RWPE1 (cell line): ENCODE measurements at regions not wholly inside any gene's neighbourhood (a gene's known extent, or its start where the extent isn't known, plus 50 kb on each side); places are given as distances from the start of the nearest gene placed in this dataset.

Experiments used
- CTCF ChIA-PET: fragments of 350-600 bp; sonication (Branson Sonifier 250); formaldehyde crosslinking; extraction: SDS; loops from one replicate; lab custom pipeline; 2021; lab: Yijun Ruan, JAX
- POLR2A ChIA-PET: fragments of 400-600 bp; formaldehyde crosslinking; extraction: SDS; loops from one replicate; lab custom pipeline; 2020; ENCODE audit warnings: antibody characterized with exemption; ENCODE audit not compliant: low non-redundant PET; lab: Yijun Ruan, JAX
- DNase-seq: peaks from one replicate; pipeline ENCODE4 v3.0.0; 2012; ENCODE audit warnings: low spot score
- H3K27ac ChIP-seq: fragments of 450-650 bp; 2 replicates; pipeline ENCODE4 v1.5.1; 2017
- CTCF ChIP-seq: fragments of 450-650 bp; conservative IDR thresholded peaks from 2 replicates; pipeline ENCODE4 v1.5.1; 2017; ENCODE audit warnings: low read depth, mild to moderate bottlenecking

- no peak overlapping the region for H3K27ac ChIP-seq
- CTCF ChIA-PET, result interaction anchor here (0.5 kb wide), 1 partner anchor 638 kb away, joined by 3 read pairs; no protein-coding TSS in a partner anchor
- DNase-seq, result no peak
- no peak for TF ChIP-seq CTCF
- POLR2A ChIA-PET, result no interaction called here
Observed at GRCh38 chr10:78746155-78746763, 322.5 kb upstream of the ZMIZ1 start.

GRCh38 chr10:78747401-78748234 lies 321.1 kb upstream of the ZMIZ1 start:
- ChIA-PET POLR2A (no interaction called here), CTCF (interaction anchor here (0.5 kb wide), 1 partner anchor 39 kb away, joined by 3 read pairs; no protein-coding TSS in a partner anchor)
- no peak for DNase-seq
- no peak for TF ChIP-seq CTCF
- H3K27ac ChIP-seq, result no peak overlapping the region

- no peak for TF ChIP-seq CTCF
- ChIA-PET POLR2A (no interaction called here), CTCF (interaction anchor here (0.5 kb wide), 1 partner anchor 39 kb away, joined by 3 read pairs; no protein-coding TSS in a partner anchor)
- no peak for DNase-seq
- no peak overlapping the region for H3K27ac ChIP-seq
Observed at GRCh38 chr10:78748235-78748533, 320.6 kb upstream of the ZMIZ1 start.

GRCh38 chr10:78749200-78749599 lies 319.6 kb upstream of the ZMIZ1 start:
- DNase-seq, result no peak
- ChIA-PET CTCF (no interaction called here), POLR2A (no interaction called here)
- TF ChIP-seq CTCF, result no peak
- H3K27ac ChIP-seq, result no peak overlapping the region

GRCh38 chr10:78749898-78750297 lies 318.9 kb upstream of the ZMIZ1 start:
- no peak for TF ChIP-seq CTCF
- DNase-seq, result no peak
- H3K27ac ChIP-seq, result no peak overlapping the region
- POLR2A ChIA-PET, result no interaction called here
- CTCF ChIA-PET, result no interaction called here

GRCh38 chr10:78750418-78750817 lies 318.3 kb upstream of the ZMIZ1 start:
- no peak for TF ChIP-seq CTCF
- ChIA-PET CTCF (no interaction called here), POLR2A (no interaction called here)
- H3K27ac ChIP-seq, result no peak overlapping the region
- no peak for DNase-seq
